A673 (cell line): ENCODE measurements at regions not wholly inside any gene's neighbourhood (a gene's known extent, or its start where the extent isn't known, plus 50 kb on each side); places are given as distances from the start of the nearest gene placed in this dataset.
"Not testable (repeated sequence)": the region's sequence is repeated elsewhere in the genome, so short reads cannot be mapped to it uniquely, and the experiment has no call there.

Source experiments
- BruUV-seq: library from RNA; stranded (reverse); fragments of 400-500 nt; replicated peaks from 2 replicates; lab custom pipeline; 2021; lab: Mats Ljungman, UMichigan
- CTCF ChIA-PET: fragments of 300-600 bp; sonication (Branson Sonifier 250); formaldehyde crosslinking; loops from one replicate; lab custom pipeline; 2022; ENCODE audit warnings: antibody characterized with exemption; lab: Charles Lee
- POLR2A ChIA-PET: fragments of 300-600 bp; sonication (Branson Sonifier 250); formaldehyde crosslinking; loops from one replicate; lab custom pipeline; 2022; ENCODE audit warnings: antibody characterized with exemption; ENCODE audit not compliant: low non-redundant PET; lab: Charles Lee
- DNase-seq: peaks from one replicate; pipeline ENCODE4 v3.0.0-alpha.2; 2015; ENCODE audit warnings: low spot score
- H3K27ac ChIP-seq: fragments of 200-600 bp; sonication (generic); 2 replicates; pipeline ENCODE4 v1.5.1; 2016; ENCODE audit warnings: mixed run types, low read depth, mild to moderate bottlenecking, mixed read lengths, antibody characterized with exemption, low read length; ENCODE audit not compliant: poor library complexity, severe bottlenecking
- H3K27me3 ChIP-seq: fragments of 200-600 bp; sonication (generic); replicated peaks from 2 replicates; pipeline ENCODE4 v1.6.1; 2017; ENCODE audit warnings: mixed run types, low read depth, mild to moderate bottlenecking, mixed read lengths, antibody characterized with exemption, low read length; ENCODE audit not compliant: insufficient read depth, poor library complexity
- H3K36me3 ChIP-seq: fragments of 200-600 bp; sonication (generic); 2 replicates; pipeline ENCODE4 v1.6.1; 2016; ENCODE audit warnings: mixed run types, mild to moderate bottlenecking, mixed read lengths, antibody characterized with exemption, low read length; ENCODE audit not compliant: insufficient read depth, poor library complexity, severe bottlenecking
- H3K4me1 ChIP-seq: fragments of 200-600 bp; sonication (generic); 2 replicates; pipeline ENCODE4 v1.6.1; 2017; ENCODE audit warnings: mixed run types, mild to moderate bottlenecking, mixed read lengths, antibody characterized with exemption, low read length; ENCODE audit not compliant: insufficient read depth, poor library complexity, severe bottlenecking
- H3K4me3 ChIP-seq: fragments of 200-600 bp; sonication (generic); 2 replicates; pipeline ENCODE4 v1.5.1; 2016; ENCODE audit warnings: low read depth, mixed run types, mild to moderate bottlenecking, mixed read lengths, low read length; ENCODE audit not compliant: poor library complexity, severe bottlenecking
- H3K9me3 ChIP-seq: fragments of 200-600 bp; sonication (generic); 2 replicates; pipeline ENCODE4 v1.6.1; 2016; ENCODE audit warnings: mixed run types, low read depth, mild to moderate bottlenecking, mixed read lengths, antibody characterized with exemption, low read length; ENCODE audit not compliant: poor library complexity, severe bottlenecking
- EZH2 ChIP-seq: fragments of 200-600 bp; sonication (generic); IDR thresholded peaks from 2 replicates; pipeline ENCODE4 v1.6.1; 2017; ENCODE audit warnings: borderline replicate concordance, low read depth, mild to moderate bottlenecking, mixed read lengths, antibody characterized with exemption, low read length; ENCODE audit not compliant: poor library complexity, severe bottlenecking
- intact Hi-C: fragments of 100-400 bp; cut with micrococcal nuclease; formaldehyde crosslinking; loops from one replicate; pipeline ENCODE4 v1.10.0; 2022; ENCODE audit not compliant: unreplicated experiment
- TF ChIP-seq, protein P1 (sequence below): fragments of 300-800, 200-600 bp; sonication (generic); conservative IDR thresholded peaks from 2 replicates; pipeline ENCODE4 v1.5.1; 2017; ENCODE audit warnings: low read depth, mild to moderate bottlenecking, antibody characterized with exemption, low read length, moderate library complexity, mixed read lengths

DNA sequence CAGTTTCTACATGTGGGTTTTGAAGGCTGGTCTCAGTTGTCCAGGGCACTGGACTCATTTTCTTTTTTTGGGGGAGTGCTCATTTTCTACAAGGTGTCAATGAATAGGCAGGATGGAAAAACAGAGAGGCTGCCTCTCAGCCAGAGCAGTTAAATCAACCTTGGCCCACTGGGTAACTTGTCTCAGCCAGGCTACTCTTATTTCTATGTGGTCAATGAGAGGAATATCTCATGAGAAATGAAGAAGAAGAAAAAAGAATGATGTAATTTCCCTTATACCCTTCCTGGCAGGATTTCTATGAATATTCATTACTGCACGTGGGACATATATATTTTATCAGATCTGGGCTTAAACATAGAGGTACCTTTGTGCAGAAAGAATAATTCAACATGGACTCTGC, 155.2 kb upstream of the E2F7 start:
- BruUV-seq, result no TSS peak

GRCh38 chr12:77218278-77218677, 152.9 kb upstream of the E2F7 start:
- intact Hi-C loops, result no loop called here
- POLR2A ChIA-PET, result no interaction called here
- H3K27me3 ChIP-seq, result no peaks in the 10 kb centered on the region
- H3K4me1 ChIP-seq, result no peaks in the 10 kb centered on the region
- no peaks in the 10 kb centered on the region for H3K9me3 ChIP-seq
- BruUV-seq, result no TSS peak
- no peak for TF ChIP-seq EZH2
- TF ChIP-seq, protein P1, sequence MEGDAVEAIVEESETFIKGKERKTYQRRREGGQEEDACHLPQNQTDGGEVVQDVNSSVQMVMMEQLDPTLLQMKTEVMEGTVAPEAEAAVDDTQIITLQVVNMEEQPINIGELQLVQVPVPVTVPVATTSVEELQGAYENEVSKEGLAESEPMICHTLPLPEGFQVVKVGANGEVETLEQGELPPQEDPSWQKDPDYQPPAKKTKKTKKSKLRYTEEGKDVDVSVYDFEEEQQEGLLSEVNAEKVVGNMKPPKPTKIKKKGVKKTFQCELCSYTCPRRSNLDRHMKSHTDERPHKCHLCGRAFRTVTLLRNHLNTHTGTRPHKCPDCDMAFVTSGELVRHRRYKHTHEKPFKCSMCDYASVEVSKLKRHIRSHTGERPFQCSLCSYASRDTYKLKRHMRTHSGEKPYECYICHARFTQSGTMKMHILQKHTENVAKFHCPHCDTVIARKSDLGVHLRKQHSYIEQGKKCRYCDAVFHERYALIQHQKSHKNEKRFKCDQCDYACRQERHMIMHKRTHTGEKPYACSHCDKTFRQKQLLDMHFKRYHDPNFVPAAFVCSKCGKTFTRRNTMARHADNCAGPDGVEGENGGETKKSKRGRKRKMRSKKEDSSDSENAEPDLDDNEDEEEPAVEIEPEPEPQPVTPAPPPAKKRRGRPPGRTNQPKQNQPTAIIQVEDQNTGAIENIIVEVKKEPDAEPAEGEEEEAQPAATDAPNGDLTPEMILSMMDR, result no peak
- CTCF ChIA-PET, result no interaction called here
- no peak overlapping the region for H3K27ac ChIP-seq
- DNase-seq, result no peak
- no peak overlapping the region for H3K4me3 ChIP-seq
- H3K36me3 ChIP-seq, result no peaks in the 10 kb centered on the region

More for the DNA sequence above, 155.2 kb upstream of the E2F7 start:
- H3K4me3 ChIP-seq, result no peak overlapping the region
- no peaks in the 10 kb centered on the region for H3K36me3 ChIP-seq
- intact Hi-C loops, result no loop called here
- no peaks in the 10 kb centered on the region for H3K27me3 ChIP-seq
- POLR2A ChIA-PET, result no interaction called here
- no peaks in the 10 kb centered on the region for H3K4me1 ChIP-seq
- no peak for TF ChIP-seq EZH2
- TF ChIP-seq, protein P1, result no peak
- H3K27ac ChIP-seq, result no peak overlapping the region
- CTCF ChIA-PET, result no interaction called here
- DNase-seq, result peak; percentile 30
- H3K9me3 ChIP-seq, result no peaks in the 10 kb centered on the region

- H3K4me1 ChIP-seq, BruUV-seq, intact Hi-C loops, POLR2A ChIA-PET, H3K36me3 ChIP-seq, H3K27me3 ChIP-seq, H3K4me3 ChIP-seq, DNase-seq, H3K9me3 ChIP-seq, CTCF ChIA-PET, H3K27ac ChIP-seq: not testable (repeated sequence)
These were observed 150.8 kb upstream of the E2F7 start for GRCh38 chr12:77216136-77216535.

GRCh38 chr12:77214136-77214535, 148.8 kb upstream of the E2F7 start:
- CTCF ChIA-PET, result no interaction called here
- intact Hi-C loops, result no loop called here
- DNase-seq, result no peak

More at GRCh38 chr12:77214136-77214535, 148.8 kb upstream of the E2F7 start:
- H3K4me3 ChIP-seq, result no peak overlapping the region
- no peaks in the 10 kb centered on the region for H3K27me3 ChIP-seq
- TF ChIP-seq, protein P1, result no peak
- no peak for TF ChIP-seq EZH2
- no peak overlapping the region for H3K27ac ChIP-seq
- H3K4me1 ChIP-seq, result peaks cover 3% of the 10 kb centered on the region
- no peaks in the 10 kb centered on the region for H3K36me3 ChIP-seq
- POLR2A ChIA-PET, result no interaction called here
- H3K9me3 ChIP-seq, result peaks cover 7% of the 10 kb centered on the region
- BruUV-seq, result no TSS peak
